HepG2 (cell line): ENCODE measurements at regions not wholly inside any gene's neighbourhood (a gene's known extent, or its start where the extent isn't known, plus 50 kb on each side); places are given as distances from the start of the nearest gene placed in this dataset.

Source experiments
- ZNF10 ChIP-seq: sonication (generic); formaldehyde crosslinking; IDR thresholded peaks from 2 replicates; pipeline ENCODE4 v1.4.0; 2020; ENCODE audit warnings: mild to moderate bottlenecking, low read depth, missing genetic modification reagents, borderline replicate concordance
- ZNF34 ChIP-seq: sonication (generic); formaldehyde crosslinking; IDR thresholded peaks from 2 replicates; pipeline ENCODE4 v1.4.0; 2020; ENCODE audit warnings: mild to moderate bottlenecking, missing genetic modification reagents, borderline replicate concordance
- ZNF646 ChIP-seq: sonication (generic); formaldehyde crosslinking; IDR thresholded peaks from 2 replicates; pipeline ENCODE4 v1.9.0; 2021; ENCODE audit warnings: mild to moderate bottlenecking, missing genetic modification reagents
- ZNF780A ChIP-seq: sonication (generic); formaldehyde crosslinking; IDR thresholded peaks from 2 replicates; pipeline ENCODE4 v1.8.0; 2022; ENCODE audit warnings: mild to moderate bottlenecking, missing genetic modification reagents, moderate library complexity
- TF ChIP-seq, protein P1 (sequence below): sonication (generic); formaldehyde crosslinking; IDR thresholded peaks from 2 replicates; pipeline ENCODE4 v1.4.0; 2020; ENCODE audit warnings: mild to moderate bottlenecking, low read depth, missing genetic modification reagents
- TF ChIP-seq, protein P2 (sequence below): sonication (generic); formaldehyde crosslinking; conservative IDR thresholded peaks from 2 replicates; pipeline ENCODE4 v1.8.0; 2022; ENCODE audit warnings: missing genetic modification reagents

GRCh38 chr21:22046576-22046975 is 1048.4 kb downstream of the NCAM2 start (continued):
- TF ChIP-seq ZNF646 (CRISPR knock-in tag) (no peak), ZNF34 (CRISPR knock-in tag) (no peak), ZNF780A (CRISPR knock-in tag) (no peak), ZNF10 (CRISPR knock-in tag) (no peak)
- TF ChIP-seq, protein P1, sequence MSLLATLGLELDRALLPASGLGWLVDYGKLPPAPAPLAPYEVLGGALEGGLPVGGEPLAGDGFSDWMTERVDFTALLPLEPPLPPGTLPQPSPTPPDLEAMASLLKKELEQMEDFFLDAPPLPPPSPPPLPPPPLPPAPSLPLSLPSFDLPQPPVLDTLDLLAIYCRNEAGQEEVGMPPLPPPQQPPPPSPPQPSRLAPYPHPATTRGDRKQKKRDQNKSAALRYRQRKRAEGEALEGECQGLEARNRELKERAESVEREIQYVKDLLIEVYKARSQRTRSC = no peak
- TF ChIP-seq, protein P2, sequence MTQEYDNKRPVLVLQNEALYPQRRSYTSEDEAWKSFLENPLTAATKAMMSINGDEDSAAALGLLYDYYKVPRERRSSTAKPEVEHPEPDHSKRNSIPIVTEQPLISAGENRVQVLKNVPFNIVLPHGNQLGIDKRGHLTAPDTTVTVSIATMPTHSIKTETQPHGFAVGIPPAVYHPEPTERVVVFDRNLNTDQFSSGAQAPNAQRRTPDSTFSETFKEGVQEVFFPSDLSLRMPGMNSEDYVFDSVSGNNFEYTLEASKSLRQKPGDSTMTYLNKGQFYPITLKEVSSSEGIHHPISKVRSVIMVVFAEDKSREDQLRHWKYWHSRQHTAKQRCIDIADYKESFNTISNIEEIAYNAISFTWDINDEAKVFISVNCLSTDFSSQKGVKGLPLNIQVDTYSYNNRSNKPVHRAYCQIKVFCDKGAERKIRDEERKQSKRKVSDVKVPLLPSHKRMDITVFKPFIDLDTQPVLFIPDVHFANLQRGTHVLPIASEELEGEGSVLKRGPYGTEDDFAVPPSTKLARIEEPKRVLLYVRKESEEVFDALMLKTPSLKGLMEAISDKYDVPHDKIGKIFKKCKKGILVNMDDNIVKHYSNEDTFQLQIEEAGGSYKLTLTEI = no peak
- TF ChIP-seq, all 625 proteins: peak for 0
